ENCODE measurements at regions not wholly inside any gene's neighbourhood (a gene's known extent, or its start where the extent isn't known, plus 50 kb on each side); places are given as distances from the start of the nearest gene placed in this dataset.

DNA sequence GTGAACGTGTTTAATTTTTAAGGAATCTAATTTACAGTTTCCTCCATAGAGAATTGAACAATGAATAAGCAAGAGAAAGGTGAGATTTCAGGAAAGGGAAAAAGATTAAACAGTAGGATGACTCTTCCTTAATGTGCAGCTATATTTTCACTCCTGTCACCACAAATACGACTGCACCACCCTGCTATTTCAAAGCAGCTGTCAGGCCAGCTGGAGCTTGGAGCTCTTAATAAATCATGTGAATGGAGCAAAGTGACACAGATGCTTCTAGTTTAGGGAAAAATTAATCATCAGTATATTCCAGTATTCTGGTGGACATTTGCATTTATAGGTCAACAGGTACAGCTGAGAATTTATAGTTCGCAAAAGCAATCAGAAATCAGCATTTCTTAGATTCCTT is 56.5 kb upstream of the PKIB start:
- H3K27ac ChIP-seq: no peak overlapping the region
- DNase-seq: no peak
- no peak overlapping the region for H3K4me3 ChIP-seq
- no peaks in the 10 kb centered on the region for H3K4me1 ChIP-seq
- no peaks in the 10 kb centered on the region for H3K36me3 ChIP-seq
- TF ChIP-seq POLR2A (IDR thresholded peaks at IDR 0.05): no peak
- TF ChIP-seq, protein P1, sequence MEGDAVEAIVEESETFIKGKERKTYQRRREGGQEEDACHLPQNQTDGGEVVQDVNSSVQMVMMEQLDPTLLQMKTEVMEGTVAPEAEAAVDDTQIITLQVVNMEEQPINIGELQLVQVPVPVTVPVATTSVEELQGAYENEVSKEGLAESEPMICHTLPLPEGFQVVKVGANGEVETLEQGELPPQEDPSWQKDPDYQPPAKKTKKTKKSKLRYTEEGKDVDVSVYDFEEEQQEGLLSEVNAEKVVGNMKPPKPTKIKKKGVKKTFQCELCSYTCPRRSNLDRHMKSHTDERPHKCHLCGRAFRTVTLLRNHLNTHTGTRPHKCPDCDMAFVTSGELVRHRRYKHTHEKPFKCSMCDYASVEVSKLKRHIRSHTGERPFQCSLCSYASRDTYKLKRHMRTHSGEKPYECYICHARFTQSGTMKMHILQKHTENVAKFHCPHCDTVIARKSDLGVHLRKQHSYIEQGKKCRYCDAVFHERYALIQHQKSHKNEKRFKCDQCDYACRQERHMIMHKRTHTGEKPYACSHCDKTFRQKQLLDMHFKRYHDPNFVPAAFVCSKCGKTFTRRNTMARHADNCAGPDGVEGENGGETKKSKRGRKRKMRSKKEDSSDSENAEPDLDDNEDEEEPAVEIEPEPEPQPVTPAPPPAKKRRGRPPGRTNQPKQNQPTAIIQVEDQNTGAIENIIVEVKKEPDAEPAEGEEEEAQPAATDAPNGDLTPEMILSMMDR (IDR thresholded peaks at IDR 0.05 in 4 of 5, conservative IDR thresholded peaks at IDR 0.05 in 1 of 5): no peak
- in situ Hi-C loops (cut with MboI; ENCODE audit: low sequenced_read_pairs in 4 of 4) (no loop called here), intact Hi-C loops (cut with DNase I; ENCODE audit: low total_unique reads) (no loop called here)
- ATAC-seq: no peak
- H3K27me3 ChIP-seq: no peaks in the 10 kb centered on the region
- H3K9me3 ChIP-seq: no peaks in the 10 kb centered on the region

DNA sequence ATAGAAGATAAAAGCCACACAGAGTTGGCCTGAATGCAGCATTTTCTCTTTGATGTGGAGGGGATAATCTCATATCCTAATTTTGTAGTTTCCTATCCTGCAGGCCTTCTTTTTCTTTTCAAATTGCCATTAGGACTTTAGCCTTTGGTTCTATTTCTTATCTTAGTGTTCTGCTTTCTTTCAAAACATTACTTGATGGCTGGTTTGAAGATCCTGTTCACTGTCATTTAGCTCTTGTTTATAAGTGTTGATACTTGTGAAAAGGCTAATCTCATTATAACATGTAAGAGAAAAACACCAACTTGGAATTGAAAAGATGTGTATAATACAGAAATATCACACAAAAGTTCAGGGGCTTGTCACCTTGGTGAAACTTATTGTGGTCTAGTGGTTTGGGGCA is 54.6 kb upstream of the PKIB start:
- no peak for ATAC-seq

DNA sequence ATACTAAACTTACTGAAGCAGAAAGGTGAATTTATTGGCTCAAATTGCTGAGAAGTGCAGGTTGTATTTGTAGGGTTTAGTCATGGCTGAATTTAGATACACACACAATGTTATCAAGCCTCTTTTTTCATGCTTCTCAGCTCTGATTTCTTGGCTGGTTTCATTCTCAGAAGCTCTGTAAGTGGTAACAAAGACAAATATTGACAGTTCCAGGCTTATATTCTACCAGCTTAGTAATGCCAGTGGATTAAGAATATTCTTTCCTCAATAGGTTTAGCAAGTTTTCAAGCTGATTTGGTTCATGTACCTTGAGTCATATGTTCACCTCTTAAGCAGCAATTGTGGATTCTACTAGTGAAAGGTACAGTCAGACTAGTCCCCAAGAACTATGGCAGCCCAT is 52.1 kb upstream of the PKIB start:
- intact Hi-C loops (cut with DNase I; ENCODE audit: low total_unique reads) (no loop called here), in situ Hi-C loops (cut with MboI; ENCODE audit: low sequenced_read_pairs in 4 of 4) (no loop called here)
- H3K9me3 ChIP-seq: no peaks in the 10 kb centered on the region

More for the DNA sequence above, 54.6 kb upstream of the PKIB start:
- no peak overlapping the region for H3K27ac ChIP-seq
- in situ Hi-C loops (cut with MboI; ENCODE audit: low sequenced_read_pairs in 4 of 4): no loop called here
- intact Hi-C loops (cut with DNase I; ENCODE audit: low total_unique reads): no loop called here
- H3K27me3 ChIP-seq: no peaks in the 10 kb centered on the region
- no peaks in the 10 kb centered on the region for H3K4me1 ChIP-seq
- no peaks in the 10 kb centered on the region for H3K9me3 ChIP-seq
- DNase-seq: no peak
- H3K4me3 ChIP-seq: no peak overlapping the region
- no peaks in the 10 kb centered on the region for H3K36me3 ChIP-seq
- TF ChIP-seq POLR2A (IDR thresholded peaks at IDR 0.05): no peak
- TF ChIP-seq, protein P1 (IDR thresholded peaks at IDR 0.05 in 4 of 5, conservative IDR thresholded peaks at IDR 0.05 in 1 of 5): no peak

More for the DNA sequence above, 52.1 kb upstream of the PKIB start:
- DNase-seq: no peak
- Histone ChIP-seq H3K4me3 (no peak overlapping the region), H3K4me1 (no peaks in the 10 kb centered on the region), H3K27ac (no peak overlapping the region), H3K36me3 (no peaks in the 10 kb centered on the region), H3K27me3 (no peaks in the 10 kb centered on the region)
- ATAC-seq: no peak
- TF ChIP-seq POLR2A (IDR thresholded peaks at IDR 0.05): no peak
- TF ChIP-seq, protein P1 (IDR thresholded peaks at IDR 0.05 in 4 of 5, conservative IDR thresholded peaks at IDR 0.05 in 1 of 5): no peak

Measured in gastrocnemius medialis (tissue), 4 donors.